ENCODE measurements at regions not wholly inside any gene's neighbourhood (a gene's known extent, or its start where the extent isn't known, plus 50 kb on each side); places are given as distances from the start of the nearest gene placed in this dataset.
"Not testable (repeated sequence)": the region's sequence is repeated elsewhere in the genome, so short reads cannot be mapped to it uniquely, and the experiment has no call there.

- no peaks in the 10 kb centered on the region for H3K36me3 ChIP-seq
- no peak overlapping the region for H3K9ac ChIP-seq
- H3K9me3 ChIP-seq: no peaks in the 10 kb centered on the region
- H4K20me1 ChIP-seq: no peaks in the 10 kb centered on the region
- no peak for TF ChIP-seq Cebpa-rat (IDR thresholded peaks at IDR 0.05)
- no peak overlapping the region for H3K27ac ChIP-seq
- no peaks in the 10 kb centered on the region for H3K4me1 ChIP-seq
- no peak overlapping the region for H3K4me3 ChIP-seq
- H3K4me2 ChIP-seq: no peak overlapping the region
- no peaks in the 10 kb centered on the region for H3K27me3 ChIP-seq
These were observed 74.7 kb downstream of the TTLL2 start for GRCh38 chr6:167399599-167399998.

- H3K4me1 ChIP-seq: no peaks in the 10 kb centered on the region
- no peaks in the 10 kb centered on the region for H3K36me3 ChIP-seq
- TF ChIP-seq Cebpa-rat (IDR thresholded peaks at IDR 0.05): no peak
- no peak overlapping the region for H3K9ac ChIP-seq
- H3K4me3 ChIP-seq: no peak overlapping the region
- no peak overlapping the region for H3K4me2 ChIP-seq
- H3K9me3 ChIP-seq: no peaks in the 10 kb centered on the region
- H3K27me3 ChIP-seq: no peaks in the 10 kb centered on the region
- H4K20me1 ChIP-seq: no peaks in the 10 kb centered on the region
- H3K27ac ChIP-seq: no peak overlapping the region
These were observed 75.7 kb downstream of the TTLL2 start for GRCh38 chr6:167400482-167401138.

- Histone ChIP-seq H3K27me3 (no peaks in the 10 kb centered on the region), H3K4me1 (no peaks in the 10 kb centered on the region), H3K4me2 (no peak overlapping the region), H3K9me3 (no peaks in the 10 kb centered on the region), H3K27ac (no peak overlapping the region), H4K20me1 (no peaks in the 10 kb centered on the region), H3K9ac (no peak overlapping the region), H3K4me3 (no peak overlapping the region), H3K36me3 (no peaks in the 10 kb centered on the region)
- no peak for TF ChIP-seq Cebpa-rat (IDR thresholded peaks at IDR 0.05)
These were observed 76.8 kb downstream of the TTLL2 start for GRCh38 chr6:167401525-167402194.

- no peaks in the 10 kb centered on the region for H3K4me1 ChIP-seq
- H3K27ac ChIP-seq: no peak overlapping the region
- no peaks in the 10 kb centered on the region for H4K20me1 ChIP-seq
- no peak overlapping the region for H3K9ac ChIP-seq
- no peak for TF ChIP-seq Cebpa-rat (IDR thresholded peaks at IDR 0.05)
- no peak overlapping the region for H3K4me2 ChIP-seq
- H3K4me3 ChIP-seq: no peak overlapping the region
- H3K36me3 ChIP-seq: no peaks in the 10 kb centered on the region
- H3K27me3 ChIP-seq: no peaks in the 10 kb centered on the region
- no peaks in the 10 kb centered on the region for H3K9me3 ChIP-seq
These were observed 77.4 kb downstream of the TTLL2 start for GRCh38 chr6:167402195-167402686.

GRCh38 chr6:167403427-167403826, 78.5 kb downstream of the TTLL2 start:
- no peaks in the 10 kb centered on the region for H4K20me1 ChIP-seq
- H3K9ac ChIP-seq: no peak overlapping the region
- no peak overlapping the region for H3K4me2 ChIP-seq
- H3K27ac ChIP-seq: no peak overlapping the region
- no peak for TF ChIP-seq Cebpa-rat (IDR thresholded peaks at IDR 0.05)
- no peak overlapping the region for H3K4me3 ChIP-seq
- no peaks in the 10 kb centered on the region for H3K36me3 ChIP-seq
- H3K9me3 ChIP-seq: no peaks in the 10 kb centered on the region
- no peaks in the 10 kb centered on the region for H3K27me3 ChIP-seq
- H3K4me1 ChIP-seq: no peaks in the 10 kb centered on the region

GRCh38 chr6:167404385-167405049, 79.6 kb downstream of the TTLL2 start:
- TF ChIP-seq Cebpa-rat (IDR thresholded peaks at IDR 0.05): no peak
- H3K4me3 ChIP-seq: no peak overlapping the region

GRCh38 chr6:167405778-167406532, 81.1 kb downstream of the TTLL2 start:
- Histone ChIP-seq H3K9ac (no peak overlapping the region), H3K27me3 (no peaks in the 10 kb centered on the region), H4K20me1 (no peaks in the 10 kb centered on the region), H3K4me1 (no peaks in the 10 kb centered on the region), H3K27ac (no peak overlapping the region), H3K9me3 (no peaks in the 10 kb centered on the region), H3K36me3 (no peaks in the 10 kb centered on the region), H3K4me2 (no peak overlapping the region), H3K4me3 (no peak overlapping the region)
- no peak for TF ChIP-seq Cebpa-rat (IDR thresholded peaks at IDR 0.05)

More at GRCh38 chr6:167404385-167405049, 79.6 kb downstream of the TTLL2 start:
- Histone ChIP-seq H3K36me3 (no peaks in the 10 kb centered on the region), H3K4me1 (no peaks in the 10 kb centered on the region), H3K9ac (no peak overlapping the region), H3K27ac (no peak overlapping the region), H4K20me1 (no peaks in the 10 kb centered on the region), H3K4me2 (no peak overlapping the region), H3K9me3 (no peaks in the 10 kb centered on the region), H3K27me3 (no peaks in the 10 kb centered on the region)

GRCh38 chr6:167406533-167407238, 81.8 kb downstream of the TTLL2 start:
- H4K20me1 ChIP-seq, H3K9ac ChIP-seq, H3K36me3 ChIP-seq, H3K27me3 ChIP-seq, H3K4me2 ChIP-seq, H3K4me3 ChIP-seq, H3K4me1 ChIP-seq, H3K27ac ChIP-seq, H3K9me3 ChIP-seq: not testable (repeated sequence)

Data from BLaER1 (cell line).